ENCODE measurements at regions not wholly inside any gene's neighbourhood (a gene's known extent, or its start where the extent isn't known, plus 50 kb on each side); places are given as distances from the start of the nearest gene placed in this dataset.

- no peak overlapping the region for H3K27ac ChIP-seq (ENCODE audit: insufficient read depth in 1 of 2, low read depth in 1 of 2, low read length in 2 of 2, poor library complexity in 1 of 2, severe bottlenecking in 2 of 2)
- H3K36me3 ChIP-seq (ENCODE audit: control insufficient read depth in 4 of 4, insufficient read depth in 4 of 4, low read length in 3 of 4): no peaks in the 10 kb centered on the region
- H3K27me3 ChIP-seq (replicated peaks in 2 of 5; ENCODE audit: control insufficient read depth in 4 of 5, insufficient read depth in 5 of 5, low read length in 4 of 5): no peaks in the 10 kb centered on the region
- H3K4me3 ChIP-seq (ENCODE audit: control insufficient read depth in 1 of 7, extremely low read depth in 1 of 7, insufficient read depth in 4 of 7, low read depth in 2 of 7, low read length in 6 of 7): no peak overlapping the region
- peaks cover 0 to 5% (median 0%) of the 10 kb centered on the region in 5 experiments for H3K9me3 ChIP-seq (ENCODE audit: control extremely low read depth in 1 of 5, control insufficient read depth in 4 of 5, insufficient read depth in 2 of 5, low read depth in 1 of 5, low read length in 4 of 5)
- ChIA-PET CTCF (no interaction called here), POLR2A (no interaction called here)
- WGBS (ENCODE audit: insufficient coverage): 71% methylated on average over 3 of the region's 3 CpGs
- DNase-seq: no peak
- no peaks in the 10 kb centered on the region for H3K4me1 ChIP-seq (ENCODE audit: control extremely low read depth in 1 of 4, control insufficient read depth in 4 of 4, insufficient read depth in 4 of 4, low read length in 3 of 4)
Observed at GRCh38 chr5:133785182-133785581, 172.8 kb upstream of the FSTL4 start.

- H3K36me3 ChIP-seq (ENCODE audit: control insufficient read depth in 4 of 4, insufficient read depth in 4 of 4, low read length in 3 of 4): no peaks in the 10 kb centered on the region
- H3K4me3 ChIP-seq (ENCODE audit: control insufficient read depth in 1 of 7, extremely low read depth in 1 of 7, insufficient read depth in 4 of 7, low read depth in 2 of 7, low read length in 6 of 7): no peak overlapping the region
- POLR2A ChIA-PET: no interaction called here
- DNase-seq: no peak
- H3K9me3 ChIP-seq (ENCODE audit: control extremely low read depth in 1 of 5, control insufficient read depth in 4 of 5, insufficient read depth in 2 of 5, low read depth in 1 of 5, low read length in 4 of 5): peaks cover 0 to 5% (median 0%) of the 10 kb centered on the region in 5 experiments
- 93% methylated on average over 3 of the region's 5 CpGs for WGBS (ENCODE audit: insufficient coverage)
- CTCF ChIA-PET: no interaction called here
- no peaks in the 10 kb centered on the region for H3K4me1 ChIP-seq (ENCODE audit: control extremely low read depth in 1 of 4, control insufficient read depth in 4 of 4, insufficient read depth in 4 of 4, low read length in 3 of 4)
- H3K27ac ChIP-seq (ENCODE audit: insufficient read depth in 1 of 2, low read depth in 1 of 2, low read length in 2 of 2, poor library complexity in 1 of 2, severe bottlenecking in 2 of 2): no peak overlapping the region
- no peaks in the 10 kb centered on the region for H3K27me3 ChIP-seq (replicated peaks in 2 of 5; ENCODE audit: control insufficient read depth in 4 of 5, insufficient read depth in 5 of 5, low read length in 4 of 5)
Observed at GRCh38 chr5:133783481-133783880, 171.1 kb upstream of the FSTL4 start.

- H3K27ac ChIP-seq (ENCODE audit: insufficient read depth in 1 of 2, low read depth in 1 of 2, low read length in 2 of 2, poor library complexity in 1 of 2, severe bottlenecking in 2 of 2): no peak overlapping the region
- H3K4me3 ChIP-seq (ENCODE audit: control insufficient read depth in 1 of 7, extremely low read depth in 1 of 7, insufficient read depth in 4 of 7, low read depth in 2 of 7, low read length in 6 of 7): no peak overlapping the region
- no peaks in the 10 kb centered on the region for H3K27me3 ChIP-seq (replicated peaks in 2 of 5; ENCODE audit: control insufficient read depth in 4 of 5, insufficient read depth in 5 of 5, low read length in 4 of 5)
- peaks cover 0 to 5% (median 0%) of the 10 kb centered on the region in 5 experiments for H3K9me3 ChIP-seq (ENCODE audit: control extremely low read depth in 1 of 5, control insufficient read depth in 4 of 5, insufficient read depth in 2 of 5, low read depth in 1 of 5, low read length in 4 of 5)
- WGBS (ENCODE audit: insufficient coverage): 96% methylated on average over 5 of the region's 5 CpGs
- no peaks in the 10 kb centered on the region for H3K4me1 ChIP-seq (ENCODE audit: control extremely low read depth in 1 of 4, control insufficient read depth in 4 of 4, insufficient read depth in 4 of 4, low read length in 3 of 4)
- H3K36me3 ChIP-seq (ENCODE audit: control insufficient read depth in 4 of 4, insufficient read depth in 4 of 4, low read length in 3 of 4): no peaks in the 10 kb centered on the region
- DNase-seq: no peak
- ChIA-PET POLR2A (no interaction called here), CTCF (no interaction called here)
Observed at GRCh38 chr5:133782736-133783135, 170.4 kb upstream of the FSTL4 start.

GRCh38 chr5:133781436-133782225, 169.3 kb upstream of the FSTL4 start:
- H3K27me3 ChIP-seq (replicated peaks in 2 of 5; ENCODE audit: control insufficient read depth in 4 of 5, insufficient read depth in 5 of 5, low read length in 4 of 5): no peaks in the 10 kb centered on the region

GRCh38 chr5:133780619-133781280, 168.4 kb upstream of the FSTL4 start:
- CTCF ChIA-PET: no interaction called here
- Histone ChIP-seq H3K9me3 (ENCODE audit: control extremely low read depth in 1 of 5, control insufficient read depth in 4 of 5, insufficient read depth in 2 of 5, low read depth in 1 of 5, low read length in 4 of 5) (peaks cover 0 to 5% (median 0%) of the 10 kb centered on the region in 5 experiments), H3K36me3 (ENCODE audit: control insufficient read depth in 4 of 4, insufficient read depth in 4 of 4, low read length in 3 of 4) (no peaks in the 10 kb centered on the region), H3K27me3 (replicated peaks in 2 of 5; ENCODE audit: control insufficient read depth in 4 of 5, insufficient read depth in 5 of 5, low read length in 4 of 5) (no peaks in the 10 kb centered on the region), H3K4me3 (ENCODE audit: control insufficient read depth in 1 of 7, extremely low read depth in 1 of 7, insufficient read depth in 4 of 7, low read depth in 2 of 7, low read length in 6 of 7) (no peak overlapping the region), H3K4me1 (ENCODE audit: control extremely low read depth in 1 of 4, control insufficient read depth in 4 of 4, insufficient read depth in 4 of 4, low read length in 3 of 4) (no peaks in the 10 kb centered on the region), H3K27ac (ENCODE audit: insufficient read depth in 1 of 2, low read depth in 1 of 2, low read length in 2 of 2, poor library complexity in 1 of 2, severe bottlenecking in 2 of 2) (no peak overlapping the region)
- WGBS (ENCODE audit: insufficient coverage): 94% methylated on average over 8 of the region's 8 CpGs
- no peak for DNase-seq
- POLR2A ChIA-PET: no interaction called here

More at GRCh38 chr5:133781436-133782225, 169.3 kb upstream of the FSTL4 start:
- CTCF ChIA-PET: no interaction called here
- 94% methylated on average over 3 of the region's 4 CpGs for WGBS (ENCODE audit: insufficient coverage)
- H3K27ac ChIP-seq (ENCODE audit: insufficient read depth in 1 of 2, low read depth in 1 of 2, low read length in 2 of 2, poor library complexity in 1 of 2, severe bottlenecking in 2 of 2): no peak overlapping the region
- no peak overlapping the region for H3K4me3 ChIP-seq (ENCODE audit: control insufficient read depth in 1 of 7, extremely low read depth in 1 of 7, insufficient read depth in 4 of 7, low read depth in 2 of 7, low read length in 6 of 7)
- no peaks in the 10 kb centered on the region for H3K4me1 ChIP-seq (ENCODE audit: control extremely low read depth in 1 of 4, control insufficient read depth in 4 of 4, insufficient read depth in 4 of 4, low read length in 3 of 4)
- DNase-seq: no peak
- peaks cover 0 to 5% (median 0%) of the 10 kb centered on the region in 5 experiments for H3K9me3 ChIP-seq (ENCODE audit: control extremely low read depth in 1 of 5, control insufficient read depth in 4 of 5, insufficient read depth in 2 of 5, low read depth in 1 of 5, low read length in 4 of 5)
- POLR2A ChIA-PET: no interaction called here
- no peaks in the 10 kb centered on the region for H3K36me3 ChIP-seq (ENCODE audit: control insufficient read depth in 4 of 4, insufficient read depth in 4 of 4, low read length in 3 of 4)

GRCh38 chr5:133779828-133780475, 167.6 kb upstream of the FSTL4 start:
- 93% methylated on average over 8 of the region's 8 CpGs for WGBS (ENCODE audit: insufficient coverage)
- Histone ChIP-seq H3K27me3 (replicated peaks in 2 of 5; ENCODE audit: control insufficient read depth in 4 of 5, insufficient read depth in 5 of 5, low read length in 4 of 5) (no peaks in the 10 kb centered on the region), H3K4me3 (ENCODE audit: control insufficient read depth in 1 of 7, extremely low read depth in 1 of 7, insufficient read depth in 4 of 7, low read depth in 2 of 7, low read length in 6 of 7) (no peak overlapping the region), H3K27ac (ENCODE audit: insufficient read depth in 1 of 2, low read depth in 1 of 2, low read length in 2 of 2, poor library complexity in 1 of 2, severe bottlenecking in 2 of 2) (no peak overlapping the region), H3K4me1 (ENCODE audit: control extremely low read depth in 1 of 4, control insufficient read depth in 4 of 4, insufficient read depth in 4 of 4, low read length in 3 of 4) (no peaks in the 10 kb centered on the region), H3K36me3 (ENCODE audit: control insufficient read depth in 4 of 4, insufficient read depth in 4 of 4, low read length in 3 of 4) (no peaks in the 10 kb centered on the region), H3K9me3 (ENCODE audit: control extremely low read depth in 1 of 5, control insufficient read depth in 4 of 5, insufficient read depth in 2 of 5, low read depth in 1 of 5, low read length in 4 of 5) (peaks cover 0 to under 1% (median 0%) of the 10 kb centered on the region in 5 experiments)
- no peak for DNase-seq
- ChIA-PET CTCF (no interaction called here), POLR2A (no interaction called here)

- H3K9me3 ChIP-seq (ENCODE audit: control extremely low read depth in 1 of 5, control insufficient read depth in 4 of 5, insufficient read depth in 2 of 5, low read depth in 1 of 5, low read length in 4 of 5): peaks cover 0 to 3% (median 0%) of the 10 kb centered on the region in 5 experiments
- no peaks in the 10 kb centered on the region for H3K4me1 ChIP-seq (ENCODE audit: control extremely low read depth in 1 of 4, control insufficient read depth in 4 of 4, insufficient read depth in 4 of 4, low read length in 3 of 4)
- 100% methylated on average over 4 of the region's 5 CpGs for WGBS (ENCODE audit: insufficient coverage)
- no peak overlapping the region for H3K4me3 ChIP-seq (ENCODE audit: control insufficient read depth in 1 of 7, extremely low read depth in 1 of 7, insufficient read depth in 4 of 7, low read depth in 2 of 7, low read length in 6 of 7)
- no peaks in the 10 kb centered on the region for H3K36me3 ChIP-seq (ENCODE audit: control insufficient read depth in 4 of 4, insufficient read depth in 4 of 4, low read length in 3 of 4)
- no peaks in the 10 kb centered on the region for H3K27me3 ChIP-seq (replicated peaks in 2 of 5; ENCODE audit: control insufficient read depth in 4 of 5, insufficient read depth in 5 of 5, low read length in 4 of 5)
- CTCF ChIA-PET: no interaction called here
- no peak for DNase-seq
- no peak overlapping the region for H3K27ac ChIP-seq (ENCODE audit: insufficient read depth in 1 of 2, low read depth in 1 of 2, low read length in 2 of 2, poor library complexity in 1 of 2, severe bottlenecking in 2 of 2)
- POLR2A ChIA-PET: no interaction called here
Observed at GRCh38 chr5:133778636-133779035, 166.3 kb upstream of the FSTL4 start.

All from common myeloid progenitor, CD34-positive (primary cell).